T-helper 1 cell (primary cell): ENCODE measurements at regions not wholly inside any gene's neighbourhood (a gene's known extent, or its start where the extent isn't known, plus 50 kb on each side); places are given as distances from the start of the nearest gene placed in this dataset.
"Not testable (repeated sequence)": the region's sequence is repeated elsewhere in the genome, so short reads cannot be mapped to it uniquely, and the experiment has no call there.

Experiments used
- DNase-seq, 5 donors: peaks; one replicate each; pipeline ENCODE4 v3.0.0-alpha.2; 2012 to 2020

GRCh38 chr7:142499635-142500034 lies 241.8 kb upstream of the PRSS58 start:
- no peak for DNase-seq

GRCh38 chr7:142498364-142498763 lies 240.5 kb upstream of the PRSS58 start:
- DNase-seq: no peak

DNA sequence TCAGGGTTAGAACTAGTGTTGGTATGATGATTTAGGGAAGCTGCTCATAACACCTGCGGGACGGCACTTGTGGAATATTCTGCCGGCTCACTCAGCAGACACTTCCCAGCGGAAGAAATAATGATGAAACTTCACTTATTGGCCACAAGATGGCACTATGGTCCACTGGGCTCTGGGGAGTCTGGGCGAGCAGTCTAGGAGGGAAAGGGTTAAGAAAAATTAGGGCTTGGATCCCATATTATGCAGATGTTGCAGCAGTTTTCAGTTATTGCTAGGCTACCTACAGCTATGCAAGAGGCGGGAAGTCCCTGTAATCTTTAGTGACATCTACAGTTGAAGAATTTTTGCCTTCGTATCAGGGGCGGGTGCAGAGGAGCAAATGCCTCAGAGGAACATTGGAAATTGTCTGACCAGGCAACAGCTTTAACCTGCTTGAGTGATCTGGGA lies 238.7 kb upstream of the PRSS58 start:
- DNase-seq: peak in 1 of 5 donors; percentile 39

- not testable (repeated sequence) for DNase-seq
Observed at GRCh38 chr7:142495879-142496278, 238.0 kb upstream of the PRSS58 start.

- DNase-seq: not testable (repeated sequence)
Observed at GRCh38 chr7:142495301-142495700, 237.4 kb upstream of the PRSS58 start.

DNA sequence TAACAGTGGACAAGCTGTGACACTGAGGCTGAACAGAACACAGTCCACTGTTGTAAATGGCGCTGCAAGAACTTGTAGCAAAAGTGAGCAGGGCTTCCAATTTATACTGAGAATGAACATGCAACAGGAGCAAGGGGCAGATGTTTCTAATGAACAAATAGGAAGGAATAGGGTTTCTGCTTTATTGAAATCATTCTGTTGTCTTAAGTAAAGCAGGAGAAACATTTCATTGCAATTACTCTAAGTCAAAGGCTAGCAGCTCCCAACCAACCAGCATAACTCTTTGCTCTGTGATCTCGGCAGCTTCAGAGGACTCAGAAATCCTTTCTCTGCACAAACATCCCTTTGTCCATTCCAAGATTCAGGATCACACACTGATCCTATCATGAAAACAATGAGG lies 236.2 kb upstream of the PRSS58 start:
- DNase-seq: no peak

GRCh38 chr7:142488842-142489241 lies 231.0 kb upstream of the PRSS58 start:
- no peak for DNase-seq

DNA sequence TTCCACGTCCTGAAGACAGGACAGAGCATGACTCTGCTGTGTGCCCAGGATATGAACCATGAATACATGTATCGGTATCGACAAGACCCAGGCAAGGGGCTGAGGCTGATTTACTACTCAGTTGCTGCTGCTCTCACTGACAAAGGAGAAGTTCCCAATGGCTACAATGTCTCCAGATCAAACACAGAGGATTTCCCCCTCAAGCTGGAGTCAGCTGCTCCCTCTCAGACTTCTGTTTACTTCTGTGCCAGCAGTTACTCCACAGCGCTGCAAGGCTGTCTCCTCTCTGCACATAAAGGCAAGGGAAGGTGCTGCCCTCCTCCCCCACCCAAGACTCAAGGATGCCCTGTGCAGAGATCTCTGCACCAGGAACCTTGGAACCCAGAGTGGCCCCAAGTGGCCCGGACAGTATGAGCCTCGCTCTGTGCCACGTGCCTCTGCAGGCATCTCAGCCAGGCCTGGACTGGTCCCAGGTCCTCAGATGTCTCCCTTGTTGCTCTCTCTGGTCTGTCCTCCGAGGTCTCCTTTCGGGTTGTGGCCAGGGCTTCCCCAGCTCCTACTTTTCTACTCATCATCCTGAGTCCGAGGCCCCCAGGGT lies 230.3 kb upstream of the PRSS58 start:
- DNase-seq: no peak

GRCh38 chr7:142487565-142487964 lies 229.7 kb upstream of the PRSS58 start:
- not testable (repeated sequence) for DNase-seq

- DNase-seq: no peak
Observed at GRCh38 chr7:142487124-142487523, 229.3 kb upstream of the PRSS58 start.

DNA sequence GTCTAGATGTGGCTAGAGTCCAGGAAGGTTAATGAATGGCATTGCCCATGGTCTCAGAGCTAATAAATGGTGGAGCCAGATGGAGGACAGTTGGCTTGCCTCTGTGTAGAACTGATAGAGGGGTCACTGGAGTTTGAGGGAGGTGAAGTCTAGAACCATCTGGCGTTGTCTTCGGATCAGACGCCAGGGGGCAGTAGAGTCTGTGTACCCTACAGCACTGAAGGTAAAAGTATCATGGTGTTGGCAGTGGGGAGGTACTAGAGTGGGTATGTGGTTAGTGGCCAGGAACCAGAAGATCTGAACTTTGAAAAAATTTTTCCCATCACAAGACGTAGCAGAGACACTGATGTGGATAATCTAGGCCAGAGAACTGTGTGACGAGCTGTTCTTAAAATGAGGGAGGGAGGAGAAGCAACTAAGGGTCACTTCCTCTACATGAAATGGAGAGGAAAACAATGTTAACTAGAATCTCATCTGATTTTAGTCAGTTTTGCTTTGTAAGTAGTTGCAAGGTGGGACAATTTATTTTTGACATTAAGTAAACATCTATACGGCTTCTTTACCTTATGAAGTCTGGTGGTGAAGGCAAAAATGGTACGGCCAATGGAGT lies 227.9 kb upstream of the PRSS58 start:
- DNase-seq: peak in 1 of 5 donors; percentile 29

GRCh38 chr7:142483659-142484317 lies 225.9 kb upstream of the PRSS58 start:
- no peak for DNase-seq

DNA sequence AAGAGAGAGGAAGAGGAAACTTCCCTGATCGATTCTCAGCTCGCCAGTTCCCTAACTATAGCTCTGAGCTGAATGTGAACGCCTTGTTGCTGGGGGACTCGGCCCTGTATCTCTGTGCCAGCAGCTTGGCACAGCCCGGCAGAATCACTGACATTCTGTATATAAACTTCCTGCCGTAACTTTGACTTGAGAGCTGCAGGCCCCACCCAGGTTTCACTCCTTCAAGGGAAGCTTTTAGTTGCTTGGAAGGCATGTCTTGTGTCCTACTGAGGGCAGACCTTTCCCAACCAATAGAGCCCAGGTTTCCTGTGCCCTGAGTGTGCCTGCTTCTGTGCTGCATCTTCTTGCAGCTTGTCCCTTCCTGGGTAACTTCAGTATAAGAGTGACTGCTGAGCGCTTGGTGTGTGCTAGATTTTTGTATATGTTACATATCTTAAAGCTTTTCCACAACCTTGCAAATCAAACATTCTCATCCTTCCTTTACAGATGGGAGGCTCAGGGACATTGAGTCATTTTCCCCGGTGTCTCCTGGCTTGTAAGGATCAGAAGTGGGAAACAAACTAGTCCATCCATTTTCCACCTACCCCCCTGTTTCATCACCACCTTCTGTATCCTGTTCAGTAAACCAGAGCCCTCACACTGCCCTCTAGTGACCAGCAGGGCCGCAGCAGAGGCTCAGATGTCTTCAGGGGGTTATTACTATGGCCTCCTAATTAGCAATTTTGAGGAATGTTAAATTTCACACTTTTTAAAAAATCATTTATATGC lies 225.2 kb upstream of the PRSS58 start:
- peak in 4 of 5 donors; percentile 20 to 69 (median 36) for DNase-seq

GRCh38 chr7:142481548-142481947 lies 223.7 kb upstream of the PRSS58 start:
- DNase-seq: no peak

DNA sequence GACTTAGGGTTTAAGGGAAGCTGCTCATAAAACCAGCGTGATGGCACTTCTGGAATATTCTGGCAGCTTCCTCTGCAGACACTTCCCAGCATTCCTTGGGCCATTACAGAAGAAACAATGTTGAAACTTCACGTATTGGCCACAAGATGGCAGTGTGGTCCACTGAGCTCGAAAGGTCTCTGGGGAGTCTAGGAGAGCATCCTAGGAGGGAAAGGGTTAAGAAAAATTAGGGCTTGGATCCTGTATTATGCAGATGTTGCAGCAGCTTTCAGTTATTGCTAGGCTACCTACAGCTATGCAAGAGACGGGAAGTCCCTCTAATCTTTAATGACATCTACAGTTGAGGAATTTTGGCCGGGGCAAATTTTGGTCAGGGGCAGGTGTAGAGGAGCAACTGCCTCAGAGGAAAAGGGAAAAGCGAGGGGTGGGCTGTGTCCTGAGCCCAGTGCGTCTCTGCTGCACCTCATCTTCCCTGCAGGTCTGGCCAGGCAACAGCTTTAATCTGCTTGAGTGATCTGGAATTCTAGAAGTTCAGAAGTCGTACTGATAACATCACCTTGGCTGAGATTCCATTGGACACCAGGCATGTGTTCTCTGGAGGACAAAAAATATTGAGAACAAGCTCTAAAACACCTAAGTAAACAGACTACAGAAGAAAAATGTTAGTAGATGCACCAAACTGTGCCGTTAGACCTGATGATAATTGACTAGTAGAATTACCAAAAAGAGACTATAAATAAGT lies 220.8 kb upstream of the PRSS58 start:
- peak in 1 of 5 donors; percentile 56 for DNase-seq

DNA sequence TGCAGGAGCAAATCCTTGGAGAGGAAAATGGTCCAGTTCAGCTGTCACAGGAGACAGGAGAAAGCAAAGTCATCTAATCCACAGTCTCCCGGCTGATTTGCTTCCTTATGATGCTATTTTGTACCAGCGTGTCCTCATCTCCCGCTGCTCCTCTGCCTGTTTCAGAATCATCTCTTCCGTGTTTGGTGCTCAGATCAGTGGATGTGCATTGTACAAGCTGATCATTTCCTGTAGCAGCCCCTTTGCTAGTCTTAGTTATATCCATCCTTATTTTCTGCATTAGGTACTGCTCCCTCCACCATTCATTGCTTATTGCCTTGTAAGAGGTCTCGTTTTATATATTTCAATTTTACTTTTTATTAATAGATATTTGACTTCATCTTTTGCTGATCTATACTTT lies 219.9 kb upstream of the PRSS58 start:
- not testable (repeated sequence) for DNase-seq

- no peak for DNase-seq
Observed at GRCh38 chr7:142477079-142477651, 219.3 kb upstream of the PRSS58 start.

GRCh38 chr7:142476077-142476476 lies 218.2 kb upstream of the PRSS58 start:
- DNase-seq: no peak

DNA sequence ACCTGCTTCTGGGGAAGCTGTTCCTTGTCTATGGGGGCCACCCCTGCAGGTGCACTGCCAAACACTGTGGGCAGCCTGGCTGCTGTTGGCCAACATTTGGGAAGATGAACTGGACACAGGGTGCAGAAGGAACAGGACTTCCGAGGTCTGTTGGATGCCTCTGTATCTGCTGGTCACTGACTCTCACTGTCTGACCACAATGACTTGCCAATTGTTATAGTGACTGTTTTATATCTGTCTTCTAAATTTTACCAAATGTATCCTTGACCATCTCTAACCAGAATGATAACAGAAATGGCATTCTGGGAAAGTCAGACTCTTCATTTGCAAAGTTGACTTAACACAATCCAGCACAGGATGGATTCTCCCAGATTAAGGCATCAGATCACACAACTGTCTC lies 214.0 kb upstream of the PRSS58 start:
- DNase-seq: no peak

DNA sequence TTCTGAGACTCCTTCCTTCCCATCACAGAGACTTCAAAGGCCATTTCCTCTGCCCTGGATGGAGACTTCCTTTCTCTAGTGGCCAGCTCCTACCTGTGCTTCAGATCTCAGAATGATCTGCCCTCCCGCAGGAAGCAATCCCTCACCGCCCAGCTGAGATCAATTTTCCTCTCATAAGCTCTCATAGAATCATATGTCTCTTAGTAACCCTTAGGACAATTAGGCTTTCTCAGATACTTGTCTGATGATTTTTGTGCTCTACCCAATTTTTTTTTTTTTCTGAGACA lies 212.6 kb upstream of the PRSS58 start:
- no peak for DNase-seq

- no peak for DNase-seq
Observed at GRCh38 chr7:142469696-142470543, 212.1 kb upstream of the PRSS58 start.
